DMS153 (cell line): ENCODE measurements at regions not wholly inside any gene's neighbourhood (a gene's known extent, or its start where the extent isn't known, plus 50 kb on each side); places are given as distances from the start of the nearest gene placed in this dataset.
A peak's percentile ranks its signal among the peaks of the same experiment; 100 is the strongest.

Source experiments
- DNase-seq: peaks from one replicate; lab custom pipeline; 2025; lab: John Stamatoyannopoulos, UW

DNA sequence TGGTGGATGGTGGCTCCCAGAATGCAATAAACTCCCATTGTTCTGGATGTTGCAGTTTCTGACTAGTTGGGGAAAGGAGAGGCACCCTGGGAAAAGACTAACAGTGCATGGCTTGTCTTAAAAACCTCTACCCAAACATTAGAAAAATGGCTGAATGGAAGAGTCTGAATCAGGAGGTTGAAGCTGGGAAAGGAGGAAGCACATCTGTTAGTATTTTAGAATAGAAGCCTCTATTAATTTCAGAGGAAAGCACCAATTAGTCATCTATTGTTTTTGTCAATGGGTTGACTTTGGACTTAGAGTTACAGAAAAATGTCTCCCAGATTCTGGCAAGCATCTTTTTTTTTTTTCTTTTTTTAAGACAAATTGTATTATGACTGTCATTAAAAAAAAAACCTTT, 56.1 kb upstream of the ELMO1 start:
- DNase-seq: no peak

DNA sequence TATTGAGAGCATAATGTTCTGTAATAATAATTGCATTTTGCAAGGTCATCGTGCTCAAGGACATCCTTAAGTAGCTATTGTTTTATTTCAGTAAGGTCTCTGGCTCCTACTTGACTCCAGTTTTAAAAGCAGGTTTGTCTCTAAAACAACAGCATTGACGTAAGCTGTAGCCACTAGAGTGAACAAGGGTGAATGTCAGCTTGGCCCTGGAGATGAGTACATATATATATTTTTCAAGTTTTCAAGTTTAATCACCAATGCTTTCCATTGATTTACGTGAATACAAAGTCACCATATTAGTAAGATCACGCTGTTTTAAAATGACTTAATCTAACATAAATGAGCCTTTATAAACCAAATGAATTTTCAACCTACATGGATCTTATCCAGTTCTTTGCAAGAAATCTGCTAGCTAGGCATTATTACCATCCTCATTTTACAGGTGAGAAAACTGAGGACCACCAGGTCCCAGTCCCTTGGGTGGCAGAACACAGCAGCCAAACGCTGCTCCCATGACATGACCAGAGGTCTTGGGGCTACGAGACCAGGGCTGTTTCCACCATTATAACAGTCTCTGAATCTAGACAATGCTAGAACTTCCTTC, 57.2 kb upstream of the ELMO1 start:
- DNase-seq: no peak

DNA sequence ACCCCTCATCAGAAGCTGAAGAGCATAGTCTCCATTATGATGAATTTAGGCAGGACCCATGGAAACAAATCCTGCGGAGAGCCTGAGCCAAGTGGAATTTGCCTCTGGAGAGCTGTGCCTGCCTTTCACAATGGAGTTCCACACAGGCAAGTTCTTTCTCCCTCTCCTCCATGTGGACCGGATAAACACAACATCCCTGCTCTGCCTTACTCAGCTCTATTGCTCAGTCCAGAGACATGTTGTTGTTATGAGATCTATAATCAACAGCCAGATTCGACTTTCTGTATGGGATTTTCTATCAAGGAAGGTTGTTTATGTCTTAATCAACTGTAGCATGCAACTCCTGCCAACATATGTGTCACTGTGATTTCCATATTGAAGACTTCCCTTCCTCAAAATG, 59.5 kb upstream of the ELMO1 start:
- DNase-seq: no peak

DNA sequence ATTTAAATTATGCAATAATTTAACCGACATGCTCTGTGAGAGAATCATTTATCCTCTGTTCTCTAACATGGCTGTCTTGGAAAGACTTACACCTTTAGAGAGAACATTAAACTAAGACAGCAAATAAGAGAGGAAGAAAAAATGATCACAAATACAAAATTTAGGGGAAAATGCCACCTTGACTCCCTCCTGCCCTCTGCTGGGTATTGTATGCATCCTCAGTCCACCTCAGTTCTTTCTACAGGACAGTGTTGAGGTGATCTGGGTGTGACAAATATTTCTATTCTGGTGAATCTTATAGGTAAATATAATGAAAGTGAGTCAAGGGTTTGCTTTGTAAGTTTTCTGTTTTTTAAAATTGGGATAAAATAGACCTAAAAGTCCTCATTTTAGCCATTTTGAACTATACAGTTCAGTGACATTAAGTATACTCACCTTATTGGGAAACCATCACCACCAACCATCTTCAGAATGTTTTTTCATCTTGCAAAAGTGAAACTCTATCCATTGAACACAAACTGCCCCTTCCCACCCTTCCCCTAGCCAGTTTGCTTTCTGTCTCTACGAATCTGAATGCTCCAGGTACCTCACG, 61.5 kb upstream of the ELMO1 start:
- DNase-seq: no peak

DNA sequence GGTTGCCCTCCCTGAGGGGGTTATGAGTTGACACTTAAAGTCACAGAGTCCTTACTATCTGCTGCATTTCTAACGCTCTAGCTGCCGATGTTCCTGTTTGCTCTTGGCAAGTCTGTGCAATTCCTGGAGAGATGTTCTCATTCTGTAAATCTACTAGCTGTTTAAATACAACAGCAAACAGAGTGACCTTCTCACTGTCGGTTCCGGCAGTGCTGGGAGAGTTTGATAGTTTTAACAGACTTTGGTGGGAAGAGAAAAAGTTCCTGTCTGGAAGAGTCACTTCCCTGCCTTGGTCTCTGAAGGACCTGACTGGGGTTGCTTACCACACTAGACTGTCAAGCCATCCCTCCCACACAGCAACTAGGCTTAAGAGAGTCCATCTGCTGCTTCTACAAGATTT, 63.3 kb upstream of the ELMO1 start:
- no peak for DNase-seq

DNA sequence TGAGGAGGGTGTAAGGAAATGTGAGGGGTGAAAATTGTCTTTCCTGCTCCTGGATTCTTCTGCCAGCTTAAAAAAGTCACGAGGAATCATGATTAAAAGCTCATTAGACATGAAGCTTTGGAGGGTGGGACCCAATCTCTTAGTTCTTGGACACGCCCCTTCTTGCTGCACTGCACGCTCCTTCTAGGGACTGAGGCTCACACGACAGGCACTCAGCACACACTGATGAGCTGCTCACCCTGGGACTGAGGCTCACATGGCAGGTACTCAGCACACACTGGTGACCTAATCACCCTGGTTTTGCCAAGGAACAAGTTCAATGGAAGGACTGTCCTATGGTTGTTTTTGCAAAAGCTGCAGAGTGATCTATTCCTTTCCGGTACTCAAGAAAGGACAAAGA, 65.8 kb upstream of the ELMO1 start:
- no peak for DNase-seq

DNA sequence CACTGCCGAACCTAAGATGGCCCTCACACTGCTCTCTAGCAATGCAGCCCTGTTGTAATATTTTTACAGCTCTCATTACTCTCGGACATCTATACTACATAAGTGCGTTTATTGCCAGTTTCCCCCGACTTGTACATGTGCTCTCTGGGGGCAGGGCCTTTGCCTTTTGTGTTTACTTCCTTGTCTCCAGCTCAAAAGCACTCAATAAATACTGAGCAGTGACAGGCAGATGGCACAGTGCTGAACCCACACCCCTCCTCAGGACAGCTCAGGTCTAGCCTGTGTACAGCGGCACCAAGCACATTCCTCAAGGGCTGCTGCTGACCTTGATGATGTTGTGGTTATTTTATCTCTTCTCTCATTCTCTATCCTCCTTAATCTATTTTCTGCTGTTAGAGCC, 68.0 kb upstream of the ELMO1 start:
- DNase-seq: peak; percentile 47

DNA sequence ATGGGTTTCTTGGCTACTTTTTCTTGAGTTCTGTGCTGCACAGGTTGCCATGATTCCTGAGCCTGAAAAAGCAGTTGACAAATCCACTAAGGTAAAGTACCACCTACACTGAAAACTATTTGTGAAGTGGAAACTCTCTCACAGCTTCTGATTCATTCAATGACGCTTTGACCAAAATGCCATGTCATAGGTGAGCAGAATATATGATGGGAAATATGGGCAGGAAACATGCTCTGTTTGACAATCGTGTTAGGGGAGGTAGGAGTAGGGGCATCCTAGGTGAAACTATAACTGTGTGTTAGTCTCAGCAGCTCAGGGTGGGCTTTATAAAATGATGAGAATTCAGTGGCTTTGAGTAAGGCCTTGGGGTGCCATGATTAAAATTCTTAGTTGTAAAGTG, 69.6 kb upstream of the ELMO1 start:
- no peak for DNase-seq

DNA sequence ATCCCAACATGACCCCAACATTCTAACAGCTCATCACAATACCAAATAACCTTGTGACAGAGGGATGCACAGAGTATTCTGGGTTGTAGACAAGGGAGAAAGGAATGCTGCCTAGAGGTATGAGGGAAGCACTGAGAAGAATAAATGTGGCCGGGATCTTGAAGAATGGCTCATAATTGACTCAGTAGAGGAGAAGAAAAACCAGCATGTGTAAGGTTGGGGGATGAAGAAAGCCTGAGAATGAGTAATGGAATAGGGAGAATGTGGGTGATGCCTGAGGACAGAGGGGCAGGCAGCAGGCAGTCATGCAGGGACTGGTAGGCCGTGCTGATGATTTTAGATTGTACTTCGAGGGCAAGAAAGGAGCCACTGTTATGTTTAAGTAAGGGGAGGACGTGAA, 75.4 kb upstream of the ELMO1 start:
- no peak for DNase-seq

DNA sequence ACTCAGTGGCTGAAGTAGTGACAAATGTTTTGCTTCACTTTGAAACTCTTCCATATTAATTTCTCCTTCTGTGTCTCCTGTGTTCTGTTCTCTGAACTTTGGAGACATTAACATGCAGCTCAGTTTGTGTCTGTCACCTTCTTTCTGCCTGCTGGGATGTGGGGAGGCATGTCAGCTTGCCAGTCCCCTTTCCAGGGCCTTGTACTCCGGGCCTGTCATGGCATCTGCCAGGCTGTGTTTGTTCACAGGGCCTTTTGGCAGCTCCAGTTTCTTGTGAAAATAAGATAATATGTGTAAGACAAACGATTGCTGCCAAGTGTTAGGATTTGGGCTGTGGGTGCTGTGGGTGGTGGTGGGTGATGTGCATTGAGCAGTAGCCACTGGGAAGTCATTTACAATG, 76.1 kb upstream of the ELMO1 start:
- no peak for DNase-seq

DNA sequence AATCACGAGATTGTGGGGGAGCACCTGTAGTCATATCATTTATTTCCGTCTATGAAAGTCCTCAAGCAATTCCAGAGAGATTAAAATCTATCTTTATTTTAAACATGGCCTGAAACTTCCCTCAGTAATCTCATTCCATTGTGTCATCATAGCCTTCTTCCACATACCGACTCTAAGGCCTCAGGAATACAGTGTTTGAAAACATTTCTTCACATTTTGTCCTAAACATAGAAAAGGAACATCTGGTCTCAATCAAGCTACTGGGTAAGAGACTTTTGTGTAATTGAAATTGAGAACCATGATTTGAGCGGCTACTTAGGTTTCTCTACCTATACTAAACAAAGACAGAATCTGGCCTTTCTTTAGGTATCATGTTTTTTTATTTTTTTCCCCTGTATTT, 78.0 kb upstream of the ELMO1 start:
- DNase-seq: no peak

DNA sequence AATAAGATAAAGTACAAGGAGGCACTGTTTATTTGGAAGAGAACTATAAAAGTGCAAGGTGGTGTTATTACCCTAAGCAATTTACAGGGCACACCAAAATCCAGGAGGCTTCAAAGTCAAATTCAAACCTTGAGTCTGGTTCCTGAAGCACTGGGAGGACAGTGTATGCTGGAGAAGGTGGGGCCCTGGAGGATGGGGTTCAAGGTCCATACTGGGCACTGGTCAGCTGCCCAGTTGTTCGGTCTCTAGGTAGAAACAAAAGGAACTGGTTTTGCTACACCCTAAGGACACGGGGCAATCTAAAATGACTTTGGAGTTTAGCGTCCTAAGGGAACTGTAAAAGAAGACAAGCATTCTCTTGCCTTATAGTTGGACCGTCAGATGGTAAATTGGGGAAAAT, 78.4 kb upstream of the ELMO1 start:
- no peak for DNase-seq

DNA sequence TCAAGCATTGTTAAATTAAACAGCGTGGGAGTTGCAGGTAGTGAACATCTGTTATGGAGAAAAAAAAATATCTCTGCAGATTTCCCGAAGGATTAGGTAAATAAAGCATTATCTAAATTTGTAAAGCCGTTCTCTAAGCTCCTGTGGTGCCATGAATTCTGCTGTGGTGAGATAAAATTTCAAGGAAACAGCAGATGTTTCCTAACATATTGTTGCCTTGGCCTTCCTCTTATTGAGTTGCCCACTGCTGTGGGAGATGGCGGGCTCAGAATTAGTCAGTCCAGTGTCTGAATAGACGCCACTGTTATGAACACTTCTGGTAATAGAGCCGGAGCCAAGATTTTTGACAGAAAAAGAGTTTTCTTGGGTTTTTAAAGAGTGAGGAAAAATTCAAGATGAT, 82.6 kb upstream of the ELMO1 start:
- no peak for DNase-seq

DNA sequence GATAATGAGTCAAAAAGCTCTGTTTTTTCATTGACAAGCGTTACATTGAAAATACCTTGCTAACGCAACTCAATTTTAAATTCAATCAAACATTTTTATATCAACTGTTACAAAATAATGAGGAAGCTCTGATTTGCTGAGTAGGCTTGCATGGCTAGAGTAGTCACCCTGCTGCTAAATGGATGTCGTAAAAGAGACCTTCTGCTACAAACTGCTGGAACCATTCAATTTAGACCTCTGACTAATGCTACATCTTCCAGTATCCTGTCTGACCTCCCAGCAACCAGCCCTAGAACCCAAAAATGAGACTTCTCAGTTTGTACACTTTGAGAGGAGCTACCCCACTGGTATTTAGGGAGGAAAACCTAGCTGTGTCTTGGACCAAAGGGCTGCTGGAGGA, 84.0 kb upstream of the ELMO1 start:
- DNase-seq: no peak

DNA sequence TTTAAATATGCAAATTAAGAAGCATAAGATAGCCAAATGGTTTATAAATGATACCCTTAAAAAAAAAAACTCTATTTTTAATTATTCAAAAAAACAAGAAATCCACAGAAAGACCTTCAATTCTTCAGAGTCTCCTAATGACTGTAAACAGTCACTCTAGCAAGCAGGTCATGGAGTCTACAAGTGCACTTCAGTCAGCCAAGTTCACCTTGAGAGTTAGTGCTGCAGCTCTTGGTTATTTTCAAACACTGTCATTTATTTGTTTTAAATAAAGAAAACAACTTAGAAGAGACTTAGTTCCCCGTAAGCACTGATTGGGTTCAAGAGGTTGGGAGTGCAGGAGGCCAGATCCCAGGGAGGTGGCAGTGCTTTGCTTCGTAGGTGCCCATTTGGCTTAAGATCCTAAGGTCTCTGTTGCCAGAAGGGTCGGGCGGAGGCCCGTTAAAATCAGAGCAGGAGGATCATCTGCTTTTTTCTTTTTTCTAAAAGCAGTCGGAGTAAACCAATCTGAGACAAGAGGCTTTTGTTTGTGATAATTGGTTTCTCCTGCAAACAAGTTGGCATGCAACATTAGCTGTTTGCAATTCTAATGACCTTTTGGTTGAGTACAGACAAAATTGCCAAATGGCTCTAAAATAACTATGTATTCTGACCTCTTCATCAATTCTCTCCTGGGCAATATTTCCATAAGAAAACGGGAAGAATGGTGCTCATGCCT, 86.4 kb upstream of the ELMO1 start:
- DNase-seq: no peak

DNA sequence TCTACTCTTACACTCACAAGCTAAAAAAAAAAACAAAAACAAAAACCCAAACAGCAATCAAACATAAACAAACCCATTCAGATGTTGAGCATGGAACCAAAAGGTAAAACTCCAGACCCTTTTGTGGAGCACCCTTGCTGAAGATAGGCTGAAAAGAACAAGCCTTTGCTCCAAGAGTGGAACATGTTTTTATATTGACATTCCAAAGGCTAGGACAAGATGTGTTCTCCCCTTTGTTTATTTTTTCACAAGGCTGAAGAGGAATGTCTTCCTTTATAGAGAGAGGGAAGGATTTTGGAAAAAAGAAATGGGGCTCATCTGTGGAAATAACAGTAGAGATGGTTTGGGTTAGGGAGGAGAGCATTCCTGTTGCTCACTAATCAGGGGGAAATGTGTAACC, 87.2 kb upstream of the ELMO1 start:
- no peak for DNase-seq

DNA sequence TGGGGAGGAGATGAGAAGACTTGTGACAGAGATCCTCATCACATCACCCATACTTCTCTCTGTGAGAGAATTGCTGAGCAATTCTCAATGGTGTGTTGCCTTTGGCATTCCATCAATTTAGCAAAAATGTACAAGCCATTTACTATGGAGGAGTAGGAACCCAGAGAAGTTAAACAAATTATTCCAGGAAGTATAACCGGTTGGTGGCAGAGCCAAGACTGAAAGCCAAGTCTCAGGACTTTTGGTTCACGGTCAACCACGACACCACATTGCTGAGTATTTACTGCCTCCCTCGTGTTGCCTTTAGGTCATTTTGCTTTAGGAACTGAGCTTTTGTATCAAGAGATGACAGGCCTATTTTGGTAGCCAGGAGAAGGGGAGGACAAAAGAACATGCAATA, 88.0 kb upstream of the ELMO1 start:
- no peak for DNase-seq

DNA sequence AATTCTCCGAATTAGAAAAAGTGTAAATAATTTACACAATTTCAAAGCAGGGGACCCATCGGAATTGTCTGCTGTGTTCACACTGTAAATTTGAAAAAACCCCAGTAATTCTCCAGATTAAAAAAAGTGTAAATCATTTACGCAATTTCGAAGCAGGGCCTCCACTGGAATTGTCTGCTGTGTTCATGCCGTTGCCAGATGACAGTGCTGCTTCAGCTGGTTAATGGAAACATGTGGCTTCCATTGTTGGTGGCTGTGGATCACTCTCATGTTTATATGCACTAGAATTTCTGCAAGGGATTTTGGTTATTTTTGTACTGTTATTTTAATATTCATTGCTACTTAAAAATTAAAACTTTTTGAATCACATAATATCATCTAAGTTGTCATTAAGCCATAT, 88.8 kb upstream of the ELMO1 start:
- no peak for DNase-seq

DNA sequence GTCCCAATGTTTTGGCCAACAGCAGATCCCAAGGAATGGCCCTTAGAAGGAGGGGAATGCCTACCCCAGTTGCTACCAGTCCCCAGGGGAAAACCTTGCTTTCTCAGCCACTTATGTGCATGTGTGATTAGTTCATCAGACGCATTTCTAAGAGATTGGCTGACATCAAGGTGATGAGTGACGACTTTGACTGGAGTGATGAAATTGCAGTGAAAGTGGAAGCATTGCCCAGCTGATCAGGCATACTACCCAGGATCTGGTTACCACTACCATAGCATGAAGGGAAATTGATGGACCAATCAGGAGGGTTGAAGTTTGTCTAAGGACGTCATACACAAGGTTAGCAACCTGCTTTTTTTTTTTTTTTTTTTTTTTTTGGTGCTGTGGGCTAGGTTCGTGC, 90.3 kb upstream of the ELMO1 start:
- no peak for DNase-seq

DNA sequence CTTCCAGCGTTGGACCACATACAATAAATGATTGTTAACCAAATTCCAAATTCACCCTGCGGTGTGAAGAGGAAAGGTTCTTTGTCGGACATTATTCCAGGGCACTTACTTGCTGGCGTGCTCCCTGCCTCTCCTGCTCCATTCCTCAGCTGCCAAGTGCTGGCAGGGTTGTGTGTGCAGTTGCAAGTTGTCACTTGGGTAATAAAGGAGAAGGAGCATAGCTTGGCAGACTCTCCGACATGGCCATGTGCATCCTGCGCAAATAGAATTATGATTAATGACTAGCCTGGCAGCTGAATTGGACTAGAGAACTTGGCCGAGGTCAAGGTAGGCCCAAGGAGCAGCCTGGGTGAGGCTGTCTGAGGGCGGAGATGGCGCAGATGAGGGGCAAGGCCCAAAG, 92.3 kb upstream of the ELMO1 start:
- no peak for DNase-seq

DNA sequence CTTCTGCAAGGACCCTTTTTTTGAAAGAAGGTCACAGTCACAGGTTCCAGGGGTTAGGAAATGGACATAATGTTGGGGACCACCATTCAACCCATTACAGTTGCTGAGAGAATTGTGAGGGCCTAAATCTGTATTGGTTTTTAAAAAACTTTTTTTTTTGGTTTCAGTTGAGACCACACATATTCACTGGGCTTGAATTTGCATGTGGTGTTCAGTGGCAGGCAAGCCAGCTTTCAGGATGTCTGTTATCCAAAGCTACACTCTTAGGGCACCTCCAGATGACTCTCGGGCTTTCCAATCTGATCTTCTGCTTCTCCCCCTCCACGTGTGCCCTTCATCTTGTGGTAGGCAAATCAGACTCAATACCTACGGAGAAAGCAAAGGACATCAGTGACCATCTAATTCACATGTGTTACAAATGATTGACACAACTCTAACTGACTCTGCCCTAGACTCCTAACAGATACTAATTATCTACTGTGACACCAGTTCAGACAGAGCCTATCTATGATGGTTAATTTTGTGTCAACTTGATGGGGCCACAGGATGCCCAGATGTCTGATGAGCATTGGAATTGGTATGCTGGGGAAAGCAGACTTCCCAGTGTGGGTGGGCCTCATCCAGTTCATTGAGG, 93.3 kb upstream of the ELMO1 start:
- DNase-seq: no peak

DNA sequence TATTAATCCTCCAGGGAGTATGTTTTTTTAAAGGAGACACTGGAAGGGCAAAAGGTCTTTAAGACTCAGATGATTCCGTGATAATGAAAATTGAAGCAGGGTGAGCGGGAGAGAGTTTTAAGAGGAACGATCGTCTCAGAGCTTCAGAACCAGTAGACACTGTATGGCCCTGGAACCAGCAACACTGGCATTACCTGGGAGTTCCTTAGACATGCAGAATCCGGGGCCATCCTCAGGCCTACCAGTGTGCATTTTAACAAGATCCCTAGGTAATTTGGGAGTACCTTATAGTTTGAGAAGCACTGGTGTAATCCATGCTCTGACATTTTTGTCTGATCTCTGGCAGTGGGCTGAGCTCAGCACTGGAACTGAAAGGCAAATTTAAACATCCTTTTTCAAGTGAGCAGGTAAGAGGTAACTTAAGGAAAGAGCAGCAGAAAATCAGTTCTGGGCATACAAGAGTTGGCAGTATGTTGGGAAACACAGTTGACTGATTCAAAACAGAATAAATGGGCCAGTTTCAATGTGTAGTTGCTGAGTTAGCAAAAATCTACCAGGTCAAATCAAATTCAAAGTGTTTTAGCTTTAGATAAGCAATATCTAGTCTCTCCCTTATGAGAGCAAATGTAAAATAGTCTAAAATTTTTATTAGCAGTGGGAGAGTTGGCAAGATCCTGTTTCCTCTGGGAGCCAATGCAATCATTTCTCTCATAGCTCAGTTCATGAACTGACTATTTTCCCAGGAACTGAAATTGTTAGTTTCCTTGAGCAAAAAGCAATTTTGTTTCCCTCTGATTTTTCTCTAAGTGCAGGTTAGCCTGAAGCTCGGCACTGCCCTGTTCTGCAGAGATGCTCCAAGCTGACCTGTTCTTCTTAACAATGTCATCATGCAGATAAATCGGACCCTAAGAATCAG, 97.2 kb upstream of the ELMO1 start:
- no peak for DNase-seq
